IMR-90 (cell line): ENCODE measurements at regions not wholly inside any gene's neighbourhood (a gene's known extent, or its start where the extent isn't known, plus 50 kb on each side); places are given as distances from the start of the nearest gene placed in this dataset.

Source experiments
- ATAC-seq: fragments of 200-7000 bp; cut with Tn5 transposase; 2 replicates; pipeline ENCODE4 v1.9.1; 2020; ENCODE audit warnings: low read depth, mild to moderate bottlenecking, moderate library complexity
- BruUV-seq: library from RNA; stranded (reverse); fragments of 400-500 nt; replicated peaks from 2 replicates; lab custom pipeline; 2021; lab: Mats Ljungman, UMichigan
- CTCF ChIA-PET: fragments of 300-600 bp; formaldehyde crosslinking; extraction: SDS; loops from one replicate; lab custom pipeline; 2021; ENCODE audit warnings: antibody characterized with exemption; lab: Yijun Ruan, JAX
- POLR2A ChIA-PET: fragments of 300-600 bp; sonication (Branson Sonifier 250); formaldehyde crosslinking; loops from one replicate; lab custom pipeline; 2022; ENCODE audit warnings: antibody characterized with exemption; ENCODE audit not compliant: unreplicated experiment; lab: Charles Lee
- DNase-seq: peaks from one replicate; pipeline ENCODE4 v3.0.0; 2013
- H2AFZ ChIP-seq: replicated peaks from 2 replicates; pipeline ENCODE3; 2013; ENCODE audit warnings: low read length, mild to moderate bottlenecking; ENCODE audit not compliant: poor library complexity
- H2AK5ac ChIP-seq: 2 replicates; pipeline ENCODE4 v1.6.1; 2013; ENCODE audit warnings: low read depth, low read length, inconsistent platforms
- H2AK9ac ChIP-seq: replicated peaks from 2 replicates; pipeline ENCODE3; 2013; ENCODE audit warnings: mild to moderate bottlenecking, low read depth, low read length, moderate library complexity; ENCODE audit not compliant: poor library complexity
- H2BK120ac ChIP-seq: 2 replicates; pipeline ENCODE4 v1.6.1; 2013; ENCODE audit warnings: low read depth, low read length, inconsistent platforms
- H2BK15ac ChIP-seq: 3 replicates; pipeline ENCODE4 v1.6.1; 2013; ENCODE audit warnings: low read depth, low read length, inconsistent platforms
- H2BK20ac ChIP-seq: 2 replicates; pipeline ENCODE4 v1.6.1; 2013; ENCODE audit warnings: low read depth, mild to moderate bottlenecking, inconsistent platforms, low read length, moderate library complexity
- H2BK5ac ChIP-seq: 2 replicates; pipeline ENCODE4 v1.6.1; 2013; ENCODE audit warnings: mild to moderate bottlenecking, low read depth, low read length, inconsistent platforms; ENCODE audit not compliant: poor library complexity, severe bottlenecking
- H3K14ac ChIP-seq: replicated peaks from 2 replicates; pipeline ENCODE4 v1.6.1; 2013; ENCODE audit warnings: low read depth, low read length, inconsistent platforms
- H3K18ac ChIP-seq: 2 replicates; pipeline ENCODE4 v1.6.1; 2013; ENCODE audit warnings: low read depth, low read length, control low read depth
- H3K23ac ChIP-seq: 2 replicates; pipeline ENCODE4 v1.6.1; 2013; ENCODE audit warnings: low read depth, low read length, inconsistent platforms
- H3K27ac ChIP-seq: 2 replicates; pipeline ENCODE4 v1.5.1; 2013; ENCODE audit warnings: mild to moderate bottlenecking, control low read depth, low read length; ENCODE audit not compliant: insufficient read depth
- H3K27me3 ChIP-seq: 2 replicates; pipeline ENCODE4 v1.6.1; 2013; ENCODE audit warnings: low read length; ENCODE audit not compliant: control insufficient read depth, insufficient read depth
- H3K36me3 ChIP-seq: 2 replicates; pipeline ENCODE4 v1.6.1; 2013; ENCODE audit warnings: low read length, mixed read lengths; ENCODE audit not compliant: control insufficient read depth, insufficient read depth
- H3K4ac ChIP-seq: 2 replicates; pipeline ENCODE4 v1.6.1; 2013; ENCODE audit warnings: low read depth, low read length, inconsistent platforms
- H3K4me1 ChIP-seq: 2 replicates; pipeline ENCODE4 v1.6.1; 2013; ENCODE audit warnings: low read length, mixed read lengths; ENCODE audit not compliant: control insufficient read depth, insufficient read depth
- H3K4me2 ChIP-seq: 2 replicates; pipeline ENCODE4 v1.6.1; 2013; ENCODE audit warnings: low read depth, mild to moderate bottlenecking, control low read depth, low read length, moderate library complexity
- H3K4me3 ChIP-seq: 2 replicates; pipeline ENCODE4 v1.5.1; 2013; ENCODE audit warnings: low read depth, mild to moderate bottlenecking, control low read depth, low read length, moderate library complexity; ENCODE audit not compliant: insufficient read depth
- H3K56ac ChIP-seq: 2 replicates; pipeline ENCODE4 v1.6.1; 2013; ENCODE audit warnings: low read length, inconsistent platforms; ENCODE audit not compliant: insufficient read depth; ENCODE audit errors: extremely low read depth
- H3K79me1 ChIP-seq, 2 experiments: 2 replicates each; pipeline ENCODE4 v1.6.1; 2013; ENCODE audit warnings: low read length in 2 of 2, inconsistent platforms in 1 of 2, low read depth in 1 of 2
- H3K9ac ChIP-seq: 2 replicates; pipeline ENCODE4 v1.6.1; 2013; ENCODE audit warnings: low read depth, low read length, control low read depth
- H3K9me1 ChIP-seq: 2 replicates; pipeline ENCODE4 v1.6.1; 2013; ENCODE audit warnings: low read length, inconsistent platforms; ENCODE audit not compliant: insufficient read depth
- H3K9me3 ChIP-seq: 2 replicates; pipeline ENCODE4 v1.6.1; 2013; ENCODE audit warnings: low read length; ENCODE audit not compliant: control insufficient read depth, insufficient read depth
- H4K20me1 ChIP-seq: 2 replicates; pipeline ENCODE4 v1.6.1; 2013; ENCODE audit warnings: low read length, inconsistent platforms; ENCODE audit not compliant: insufficient read depth
- H4K5ac ChIP-seq: 2 replicates; pipeline ENCODE4 v1.6.1; 2013; ENCODE audit warnings: mild to moderate bottlenecking, low read depth, low read length, control low read depth
- H4K8ac ChIP-seq, 2 experiments: 2 replicates each; pipeline ENCODE4 v1.6.1; 2013; ENCODE audit warnings: low read depth in 2 of 2, low read length in 2 of 2, control low read depth in 1 of 2, inconsistent platforms in 1 of 2
- H4K91ac ChIP-seq: 2 replicates; pipeline ENCODE4 v1.6.1; 2013; ENCODE audit warnings: low read depth, low read length, inconsistent platforms; ENCODE audit not compliant: insufficient read depth
- BHLHE40 ChIP-seq: fragments of 150-350 bp; IDR thresholded peaks from 2 replicates; pipeline ENCODE4 v1.6.1; 2016; ENCODE audit warnings: mild to moderate bottlenecking, low read depth, low read length
- CHD1 ChIP-seq: IDR thresholded peaks from 2 replicates; pipeline ENCODE4 v1.6.1; 2012; ENCODE audit warnings: low read depth, low read length, improper control_type of control experiment
- FOS ChIP-seq: fragments of 150-350 bp; IDR thresholded peaks from 2 replicates; pipeline ENCODE4 v1.6.1; 2016; ENCODE audit warnings: low read depth, low read length
- MAFK ChIP-seq: IDR thresholded peaks from 2 replicates; pipeline ENCODE4 v1.6.1; 2012; ENCODE audit warnings: low read depth, low read length, improper control_type of control experiment
- MAZ ChIP-seq: IDR thresholded peaks from 2 replicates; pipeline ENCODE4 v1.6.1; 2012; ENCODE audit warnings: low read depth, mild to moderate bottlenecking, low read length, improper control_type of control experiment, moderate library complexity, borderline replicate concordance
- NFE2L2 ChIP-seq: fragments of 150-350 bp; IDR thresholded peaks from 2 replicates; pipeline ENCODE4 v1.6.1; 2016; ENCODE audit warnings: low read depth, mild to moderate bottlenecking, low read length
- POLR2A ChIP-seq: IDR thresholded peaks from 2 replicates; pipeline ENCODE4 v1.6.1; 2012; ENCODE audit warnings: mild to moderate bottlenecking, low read depth, low read length
- RCOR1 ChIP-seq: IDR thresholded peaks from 2 replicates; pipeline ENCODE4 v1.6.1; 2012; ENCODE audit warnings: mild to moderate bottlenecking, low read length, improper control_type of control experiment; ENCODE audit not compliant: insufficient replicate concordance
- RFX5 ChIP-seq: IDR thresholded peaks from 2 replicates; pipeline ENCODE4 v1.8.0; 2012; ENCODE audit warnings: low read depth, mild to moderate bottlenecking, low read length, moderate library complexity
- SMC3 ChIP-seq: fragments of 150-350 bp; IDR thresholded peaks from 2 replicates; pipeline ENCODE4 v1.6.1; 2016; ENCODE audit warnings: low read depth, mild to moderate bottlenecking, antibody characterized with exemption, low read length, moderate library complexity
- dilution Hi-C: fragments of 300-500 bp; cut with HindIII; formaldehyde crosslinking; loops from one replicate; pipeline ENCODE4 v1.14.3; 2018; ENCODE audit warnings: low sequenced_read_pairs; ENCODE audit not compliant: unreplicated experiment
- in situ Hi-C: fragments of 300-500 bp; cut with MboI; formaldehyde crosslinking; loops from 3 replicates; pipeline ENCODE4 v1.14.3; 2019; ENCODE audit warnings: low sequenced_read_pairs, inconsistent platforms, mixed read lengths
- intact Hi-C: fragments of 100-400 bp; cut with micrococcal nuclease; formaldehyde crosslinking; loops from 2 replicates; pipeline ENCODE4 v1.10.0; 2022
- TF ChIP-seq, protein P1 (sequence below): fragments of 150-350 bp; IDR thresholded peaks from 2 replicates; pipeline ENCODE4 v1.6.1; 2016; ENCODE audit warnings: low read depth, mild to moderate bottlenecking, low read length, moderate library complexity, borderline replicate concordance
- TF ChIP-seq, protein P2 (sequence below): conservative IDR thresholded peaks from 2 replicates; pipeline ENCODE4 v1.5.1; 2012; ENCODE audit warnings: mild to moderate bottlenecking, low read depth, low read length, improper control_type of control experiment

DNA sequence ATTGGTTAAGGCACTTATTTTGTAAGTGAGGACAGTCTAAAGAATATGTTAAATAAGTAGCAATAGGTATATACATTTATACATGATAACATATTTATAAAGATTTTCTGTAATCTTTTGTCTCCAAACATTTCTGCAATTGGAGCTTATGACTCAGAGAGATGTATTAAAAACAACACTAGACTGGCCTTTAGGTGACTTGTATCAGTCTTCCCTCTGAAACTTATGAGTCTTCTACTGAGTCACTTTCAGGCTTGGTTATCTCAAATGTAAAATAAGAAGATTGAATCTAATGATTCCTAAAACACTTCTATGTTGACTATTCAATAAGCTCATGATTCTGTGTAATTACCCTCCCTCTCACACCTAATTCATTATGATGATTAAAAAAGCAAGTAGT is 672.6 kb upstream of the NEGR1 start:
- Histone ChIP-seq H3K36me3 (no peaks in the 10 kb centered on the region), H2BK20ac (no peak overlapping the region), H3K9me1 (no peaks in the 10 kb centered on the region), H3K4me2 (no peak overlapping the region), H4K20me1 (no peaks in the 10 kb centered on the region), H2BK120ac (no peak overlapping the region), H3K56ac (no peak overlapping the region), H2AK9ac (no peak overlapping the region), H3K23ac (no peak overlapping the region), H4K8ac (no peak overlapping the region), H4K91ac (no peak overlapping the region), H3K18ac (no peak overlapping the region), H2BK15ac (no peak overlapping the region), H3K14ac (no peak overlapping the region), H4K5ac (no peak overlapping the region), H2BK5ac (no peak overlapping the region), H2AK5ac (no peak overlapping the region), H3K4me1 (no peaks in the 10 kb centered on the region), H2AFZ (no peak overlapping the region), H3K9ac (no peak overlapping the region), H3K79me1 (no peaks in the 10 kb centered on the region), H3K27me3 (no peaks in the 10 kb centered on the region), H3K4ac (no peak overlapping the region), H3K27ac (no peak overlapping the region), H3K4me3 (no peak overlapping the region), H3K9me3 (peaks cover 2% of the 10 kb centered on the region; the same call in 1 of the 2 replicates)
- no peak for DNase-seq
- ATAC-seq: no peak
- CTCF ChIA-PET: no interaction called here
- intact Hi-C loops: no loop called here
- dilution Hi-C loops: no loop called here
- no peak for TF ChIP-seq POLR2A
- TF ChIP-seq, protein P1, sequence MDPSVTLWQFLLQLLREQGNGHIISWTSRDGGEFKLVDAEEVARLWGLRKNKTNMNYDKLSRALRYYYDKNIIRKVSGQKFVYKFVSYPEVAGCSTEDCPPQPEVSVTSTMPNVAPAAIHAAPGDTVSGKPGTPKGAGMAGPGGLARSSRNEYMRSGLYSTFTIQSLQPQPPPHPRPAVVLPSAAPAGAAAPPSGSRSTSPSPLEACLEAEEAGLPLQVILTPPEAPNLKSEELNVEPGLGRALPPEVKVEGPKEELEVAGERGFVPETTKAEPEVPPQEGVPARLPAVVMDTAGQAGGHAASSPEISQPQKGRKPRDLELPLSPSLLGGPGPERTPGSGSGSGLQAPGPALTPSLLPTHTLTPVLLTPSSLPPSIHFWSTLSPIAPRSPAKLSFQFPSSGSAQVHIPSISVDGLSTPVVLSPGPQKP: no peak
- TF ChIP-seq RCOR1: no peak
- TF ChIP-seq, protein P2, sequence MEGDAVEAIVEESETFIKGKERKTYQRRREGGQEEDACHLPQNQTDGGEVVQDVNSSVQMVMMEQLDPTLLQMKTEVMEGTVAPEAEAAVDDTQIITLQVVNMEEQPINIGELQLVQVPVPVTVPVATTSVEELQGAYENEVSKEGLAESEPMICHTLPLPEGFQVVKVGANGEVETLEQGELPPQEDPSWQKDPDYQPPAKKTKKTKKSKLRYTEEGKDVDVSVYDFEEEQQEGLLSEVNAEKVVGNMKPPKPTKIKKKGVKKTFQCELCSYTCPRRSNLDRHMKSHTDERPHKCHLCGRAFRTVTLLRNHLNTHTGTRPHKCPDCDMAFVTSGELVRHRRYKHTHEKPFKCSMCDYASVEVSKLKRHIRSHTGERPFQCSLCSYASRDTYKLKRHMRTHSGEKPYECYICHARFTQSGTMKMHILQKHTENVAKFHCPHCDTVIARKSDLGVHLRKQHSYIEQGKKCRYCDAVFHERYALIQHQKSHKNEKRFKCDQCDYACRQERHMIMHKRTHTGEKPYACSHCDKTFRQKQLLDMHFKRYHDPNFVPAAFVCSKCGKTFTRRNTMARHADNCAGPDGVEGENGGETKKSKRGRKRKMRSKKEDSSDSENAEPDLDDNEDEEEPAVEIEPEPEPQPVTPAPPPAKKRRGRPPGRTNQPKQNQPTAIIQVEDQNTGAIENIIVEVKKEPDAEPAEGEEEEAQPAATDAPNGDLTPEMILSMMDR: no peak
- no peak for TF ChIP-seq SMC3
- no peak for TF ChIP-seq FOS
- TF ChIP-seq BHLHE40: no peak
- no peak for TF ChIP-seq CHD1
- TF ChIP-seq RFX5: no peak
- no peak for TF ChIP-seq MAFK
- no peak for TF ChIP-seq MAZ
- TF ChIP-seq NFE2L2: no peak
- in situ Hi-C loops: no loop called here
- POLR2A ChIA-PET: no interaction called here
- BruUV-seq: no TSS peak
